ENCODE measurements at regions not wholly inside any gene's neighbourhood (a gene's known extent, or its start where the extent isn't known, plus 50 kb on each side); places are given as distances from the start of the nearest gene placed in this dataset.

- no peak overlapping the region for H3K27ac ChIP-seq
- no peak for TF ChIP-seq CTCF (IDR thresholded peaks at IDR 0.05)
- TF ChIP-seq ZFX (IDR thresholded peaks at IDR 0.05; ENCODE audit: borderline replicate concordance) = no peak
These were observed 231.6 kb upstream of the TNC start for GRCh38 chr9:115349542-115349941.

GRCh38 chr9:115350548-115350947 lies 232.6 kb upstream of the TNC start:
- TF ChIP-seq CTCF (IDR thresholded peaks at IDR 0.05) (no peak), ZFX (IDR thresholded peaks at IDR 0.05; ENCODE audit: borderline replicate concordance) (no peak)
- H3K27ac ChIP-seq = no peak overlapping the region

GRCh38 chr9:115353681-115354080 lies 235.7 kb upstream of the TNC start:
- TF ChIP-seq CTCF (IDR thresholded peaks at IDR 0.05) (no peak), ZFX (IDR thresholded peaks at IDR 0.05; ENCODE audit: borderline replicate concordance) (no peak)
- no peak overlapping the region for H3K27ac ChIP-seq

GRCh38 chr9:115357821-115358220 lies 239.9 kb upstream of the TNC start:
- no peak for TF ChIP-seq CTCF (IDR thresholded peaks at IDR 0.05)
- TF ChIP-seq ZFX (IDR thresholded peaks at IDR 0.05; ENCODE audit: borderline replicate concordance) = no peak
- no peak overlapping the region for H3K27ac ChIP-seq

- TF ChIP-seq ZFX (IDR thresholded peaks at IDR 0.05; ENCODE audit: borderline replicate concordance) = no peak
- TF ChIP-seq CTCF (IDR thresholded peaks at IDR 0.05) = no peak
- no peak overlapping the region for H3K27ac ChIP-seq
These were observed 241.2 kb upstream of the TNC start for GRCh38 chr9:115359017-115359780.

- TF ChIP-seq ZFX (IDR thresholded peaks at IDR 0.05; ENCODE audit: borderline replicate concordance) (no peak), CTCF (IDR thresholded peaks at IDR 0.05) (no peak)
- no peak overlapping the region for H3K27ac ChIP-seq
These were observed 242.2 kb upstream of the TNC start for GRCh38 chr9:115360122-115360521.

- no peak overlapping the region for H3K27ac ChIP-seq
- no peak for TF ChIP-seq CTCF (IDR thresholded peaks at IDR 0.05)
- TF ChIP-seq ZFX (IDR thresholded peaks at IDR 0.05; ENCODE audit: borderline replicate concordance) = no peak
These were observed 244.1 kb upstream of the TNC start for GRCh38 chr9:115362101-115362500.

Measured in 22Rv1 (cell line).